Stimulated activated CD4-positive, alpha-beta T cell treated with anti-CD3 and anti-CD28 coated beads, TNF-alpha, amount 100 ng/mL, for 1 hour (primary cell): ENCODE measurements at regions not wholly inside any gene's neighbourhood (a gene's known extent, or its start where the extent isn't known, plus 50 kb on each side); places are given as distances from the start of the nearest gene placed in this dataset.

ENCODE experiments used
- DNase-seq, 3 donors: peaks; one replicate each; pipeline ENCODE4 v3.0.0-alpha.2; 2020; ENCODE audit warnings: low read depth in 3 of 3, low spot score in 1 of 3

DNA sequence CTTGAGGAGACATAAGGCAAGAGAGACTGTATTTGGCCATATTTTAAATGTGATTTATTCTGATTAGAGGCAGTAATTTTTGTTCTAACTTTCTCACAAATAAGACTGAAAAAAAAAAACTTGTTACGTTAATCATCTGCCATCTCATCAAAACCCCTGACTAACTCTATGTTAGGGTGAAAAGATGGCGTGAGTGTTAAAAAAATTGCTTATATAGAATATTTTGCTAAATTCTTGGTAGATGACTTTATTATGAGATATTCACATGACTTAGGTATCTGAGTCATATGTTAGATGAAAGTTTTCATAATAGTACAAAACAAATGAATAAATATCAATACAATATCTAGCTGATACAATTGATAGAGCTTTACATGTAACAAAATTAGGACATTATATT lies 1508.7 kb upstream of the TMEFF2 start:
- DNase-seq: no peak

- DNase-seq: no peak
Measured at GRCh38 chr2:193701484-193701883, 1506.8 kb upstream of the TMEFF2 start.

- DNase-seq: no peak
Measured at GRCh38 chr2:193695367-193695766, 1500.6 kb upstream of the TMEFF2 start.

DNA sequence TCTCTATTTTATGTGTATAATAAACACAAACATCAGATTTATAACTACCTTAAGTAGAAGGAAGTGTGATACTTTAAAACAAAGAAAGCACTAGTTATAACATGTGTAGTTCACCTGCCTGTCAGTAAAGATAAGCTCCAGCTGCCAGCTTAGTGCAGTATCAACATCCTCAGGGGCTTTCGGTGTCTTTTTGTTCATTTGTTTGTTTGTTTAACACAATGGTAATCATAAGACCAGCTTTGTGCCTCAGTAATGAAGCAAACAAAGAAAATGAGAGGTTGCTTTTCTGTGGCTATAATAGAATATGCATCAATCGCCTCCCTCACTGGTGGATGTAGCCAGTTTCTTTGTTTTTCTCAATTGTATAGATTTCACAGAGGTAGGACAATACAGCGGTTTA lies 1499.0 kb upstream of the TMEFF2 start:
- DNase-seq: no peak

DNA sequence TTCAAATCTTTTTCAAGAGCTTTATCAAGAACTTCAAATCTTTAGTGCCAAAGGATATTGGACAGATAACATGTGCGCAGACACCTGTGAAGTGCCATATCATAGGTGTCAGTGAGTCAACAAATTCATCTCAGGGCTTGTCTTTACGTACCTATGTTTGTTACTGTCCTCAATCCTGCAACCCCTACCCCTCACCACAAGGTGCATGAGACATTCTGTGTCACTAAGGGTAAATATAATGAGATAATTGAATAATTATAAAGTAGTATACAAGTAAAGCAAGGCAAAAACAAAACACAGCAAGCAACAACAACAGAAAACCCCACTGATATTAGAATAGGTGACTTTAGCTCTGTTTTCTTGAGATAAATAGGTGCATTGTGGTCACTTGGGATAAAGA lies 1495.8 kb upstream of the TMEFF2 start:
- no peak for DNase-seq

DNA sequence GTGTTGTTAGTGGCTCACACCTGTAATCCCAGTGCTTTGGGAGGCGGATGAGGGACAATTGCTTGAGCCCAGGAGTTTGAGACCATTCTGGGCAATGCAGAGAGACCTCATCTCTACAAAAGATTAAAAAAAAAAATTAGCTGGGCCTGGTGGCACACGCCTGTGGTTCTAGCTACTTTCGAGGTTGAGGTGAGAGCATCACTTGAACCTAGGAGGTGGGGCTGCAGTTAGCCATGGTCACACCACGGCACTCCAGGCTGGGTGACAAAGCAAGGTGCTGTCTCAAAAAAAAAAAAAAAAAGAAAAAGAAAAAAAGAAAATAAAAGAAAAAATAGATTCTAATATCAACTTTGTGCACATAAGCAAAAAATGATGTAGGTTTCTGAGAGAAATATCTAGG lies 1492.5 kb upstream of the TMEFF2 start:
- DNase-seq: no peak

DNA sequence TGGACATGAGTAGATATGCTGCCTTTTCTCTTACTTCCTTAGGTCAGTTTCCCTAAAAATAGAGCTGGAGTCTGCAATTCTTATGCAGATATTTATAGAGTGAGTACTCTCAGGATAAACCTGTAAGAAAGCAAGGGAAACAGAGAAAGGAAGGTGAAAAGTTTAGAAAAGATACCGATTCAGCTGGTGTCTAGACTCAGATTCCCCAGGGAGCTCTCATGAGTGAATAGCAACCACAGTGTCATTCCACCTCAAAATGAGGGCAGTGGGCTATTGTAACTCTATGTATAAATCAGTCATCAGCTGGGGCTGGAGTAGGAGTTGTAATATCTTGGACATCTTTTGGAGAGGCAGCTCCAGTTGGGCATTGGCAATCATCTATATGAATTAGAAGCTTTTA lies 1485.1 kb upstream of the TMEFF2 start:
- DNase-seq: no peak

DNA sequence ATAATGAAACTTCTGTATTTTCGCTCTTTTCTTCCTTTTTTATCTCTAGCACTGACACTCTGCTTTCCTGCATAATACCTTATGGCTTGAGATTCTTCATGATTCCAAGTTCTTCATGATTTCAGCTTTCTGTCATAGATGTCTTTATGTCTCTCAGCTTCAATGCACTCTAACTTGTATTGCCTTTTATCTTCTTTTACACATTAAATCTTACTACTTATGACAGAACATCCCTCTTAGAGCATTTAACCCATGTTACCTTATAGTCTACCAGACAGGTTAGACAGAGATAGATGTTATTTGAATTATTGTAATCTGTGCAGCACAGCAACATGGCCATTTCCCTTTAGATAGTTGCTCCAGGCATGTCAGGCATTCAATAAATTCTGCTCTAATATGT lies 1475.7 kb upstream of the TMEFF2 start:
- no peak for DNase-seq

DNA sequence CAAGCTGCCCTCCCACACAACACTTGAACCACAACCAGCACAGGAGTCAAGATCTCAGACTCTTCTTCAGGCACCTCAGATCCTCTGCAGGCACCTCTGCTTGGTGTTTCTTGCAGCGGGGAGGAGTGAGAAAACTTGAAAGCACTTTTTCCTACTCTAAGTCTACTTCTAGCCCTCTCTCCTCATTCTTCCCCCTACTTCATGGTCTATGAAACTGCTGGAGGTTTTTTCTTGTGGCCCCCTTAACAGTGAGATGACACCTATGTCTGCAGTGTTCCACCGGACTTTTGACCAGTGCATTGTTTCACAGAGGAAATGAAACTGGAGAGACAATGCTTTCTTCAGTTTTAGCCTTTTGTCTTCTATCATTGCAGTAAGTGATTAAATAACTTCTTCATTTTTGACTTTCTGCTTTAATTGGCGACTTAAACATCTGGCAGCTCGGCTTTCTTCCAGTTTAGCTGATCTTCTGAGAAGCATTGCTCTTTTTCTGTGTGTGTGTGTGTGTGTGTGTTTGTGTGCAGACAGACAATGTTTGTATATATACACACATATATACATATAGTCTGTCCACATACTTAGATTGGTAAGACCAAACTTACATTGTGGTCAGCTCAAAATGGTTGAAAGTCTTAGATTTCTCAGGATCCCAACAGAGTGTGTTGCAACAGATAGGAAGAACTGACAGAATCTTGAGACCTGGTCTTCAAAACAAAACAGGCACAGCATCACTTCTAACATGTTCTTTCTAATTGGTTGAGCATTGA lies 1474.0 kb upstream of the TMEFF2 start:
- no peak for DNase-seq

- no peak for DNase-seq
Measured at GRCh38 chr2:193627927-193628272, 1433.2 kb upstream of the TMEFF2 start.

- no peak for DNase-seq
Measured at GRCh38 chr2:193627187-193627926, 1432.6 kb upstream of the TMEFF2 start.

DNA sequence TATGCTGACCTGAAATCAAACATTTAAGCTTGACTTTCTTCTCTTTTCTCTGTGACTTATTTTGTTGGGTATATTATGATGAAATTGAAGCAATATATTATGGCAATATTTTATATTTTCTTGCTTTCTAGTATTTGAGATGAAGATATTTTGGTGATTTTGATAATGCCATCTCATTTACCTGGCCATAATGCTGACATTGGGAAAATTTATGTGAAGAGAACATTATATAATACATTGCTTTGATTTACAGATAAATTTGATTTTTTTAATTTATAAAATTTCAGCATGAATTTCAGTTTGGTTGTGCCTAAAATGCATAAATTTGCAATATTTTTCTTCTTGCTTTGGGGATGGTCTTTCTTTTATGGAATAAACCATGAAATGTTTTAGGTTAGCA lies 1413.7 kb upstream of the TMEFF2 start:
- DNase-seq: no peak

DNA sequence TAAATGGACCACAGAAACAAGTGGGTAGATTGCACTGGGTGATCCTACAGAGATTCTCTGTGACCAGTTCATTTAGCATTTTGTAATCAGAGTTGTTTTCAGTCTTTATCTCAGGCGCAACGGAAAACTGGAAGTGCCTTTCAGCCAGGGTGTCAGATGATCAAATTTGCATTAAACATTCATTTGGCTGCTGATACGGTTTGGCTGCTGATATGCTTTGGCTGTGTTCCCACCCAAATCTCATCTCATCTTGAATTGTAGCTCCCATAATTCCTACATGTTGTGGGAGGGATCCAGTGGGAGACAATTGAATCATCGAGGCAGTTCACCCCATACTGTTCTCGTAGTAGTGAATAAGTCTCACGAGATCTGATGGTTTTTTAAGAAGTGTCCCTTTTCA lies 1396.1 kb upstream of the TMEFF2 start:
- DNase-seq: no peak

DNA sequence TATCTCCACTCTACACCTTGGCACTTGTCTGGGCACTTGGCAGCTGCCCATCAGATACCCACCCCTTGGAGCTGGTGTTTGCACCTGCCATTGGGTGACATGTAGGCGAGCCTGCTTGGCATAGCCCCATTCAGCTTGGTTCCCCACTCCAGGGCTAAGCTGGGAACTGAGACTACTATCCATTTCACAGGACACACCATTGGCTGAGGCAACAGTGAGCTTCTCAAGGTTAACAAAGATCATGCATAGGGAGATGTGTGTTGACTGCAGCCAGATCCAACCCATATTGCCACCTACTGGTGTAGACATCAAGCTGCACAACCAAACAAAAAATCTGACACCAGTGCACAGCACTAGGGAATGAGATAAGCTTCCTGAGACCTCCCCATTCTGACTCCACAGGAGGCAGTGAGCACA lies 1389.8 kb upstream of the TMEFF2 start:
- DNase-seq: no peak

GRCh38 chr2:193583638-193584400 lies 1389.1 kb upstream of the TMEFF2 start:
- DNase-seq: no peak

DNA sequence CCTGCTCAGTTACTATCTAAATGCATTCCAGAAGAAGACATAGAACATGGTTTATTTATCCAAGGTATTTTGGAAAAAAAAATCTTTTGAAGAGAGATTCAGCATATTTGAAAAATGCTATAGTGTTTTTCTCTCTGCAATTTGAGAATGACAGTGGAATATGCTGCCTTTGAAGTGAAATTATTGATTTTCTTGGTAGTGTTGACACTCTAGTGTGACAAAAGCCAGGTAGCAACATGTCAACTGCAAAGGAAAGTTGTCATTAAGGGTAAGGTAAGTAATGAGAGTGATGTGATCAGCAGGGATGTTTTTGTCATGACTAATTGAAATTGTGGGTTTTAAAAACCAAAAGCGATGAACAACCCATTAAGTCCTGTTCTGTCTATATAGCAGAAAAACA lies 1387.1 kb upstream of the TMEFF2 start:
- no peak for DNase-seq

DNA sequence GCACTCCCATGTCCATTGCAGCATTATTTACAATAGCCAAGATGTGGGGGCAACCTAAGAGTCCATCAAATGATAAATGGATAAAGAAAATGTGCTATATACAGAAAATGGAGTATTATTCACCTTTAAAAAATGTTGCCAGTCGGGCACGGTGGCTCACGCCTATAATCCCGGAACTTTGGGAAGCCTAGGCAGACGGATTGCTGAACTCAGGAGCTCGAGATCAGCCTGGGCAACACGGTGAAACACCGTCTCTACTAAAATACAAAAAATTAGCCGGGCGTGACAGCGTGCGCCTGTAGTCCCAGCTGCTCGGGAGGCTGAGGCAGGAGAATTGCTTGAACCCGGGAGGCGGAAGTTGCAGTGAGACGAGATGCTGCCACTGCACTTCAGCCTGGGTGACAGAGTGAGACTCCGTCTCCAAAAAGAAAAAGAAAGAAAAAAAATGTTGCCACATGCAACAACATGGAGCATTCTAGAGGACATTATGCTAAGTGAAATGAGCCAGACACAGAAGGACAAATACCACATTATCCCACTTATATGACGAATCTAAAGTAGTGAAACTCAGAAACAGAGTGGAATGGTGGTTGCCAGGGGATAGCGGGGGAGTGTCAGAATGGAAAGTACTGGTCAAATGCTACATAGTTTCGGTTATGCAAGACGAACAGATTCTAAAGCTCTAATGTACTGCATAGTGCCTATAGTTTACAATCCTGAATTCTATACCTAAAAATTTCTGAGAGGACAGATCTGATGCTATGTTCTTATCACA lies 1385.6 kb upstream of the TMEFF2 start:
- no peak for DNase-seq

DNA sequence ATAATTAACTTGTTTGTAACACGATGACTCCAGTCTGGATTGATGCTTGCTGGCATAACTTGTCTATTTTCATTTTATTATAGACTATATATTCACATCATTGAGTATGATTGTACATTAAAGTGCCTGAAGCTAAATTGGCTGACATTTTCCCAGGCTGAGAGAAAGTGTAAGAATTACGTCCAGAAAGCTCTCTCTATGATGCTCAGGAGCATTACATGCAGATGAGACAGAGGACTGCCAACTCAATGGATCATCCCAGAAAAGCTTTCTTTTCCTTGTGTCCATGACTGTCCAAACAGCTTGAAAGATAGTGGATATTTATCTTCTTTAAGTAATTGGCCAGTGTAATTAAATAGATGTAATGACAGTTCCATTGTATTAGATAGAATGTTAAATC lies 1372.2 kb upstream of the TMEFF2 start:
- no peak for DNase-seq

- no peak for DNase-seq
Measured at GRCh38 chr2:193566276-193566675, 1371.5 kb upstream of the TMEFF2 start.

GRCh38 chr2:193562031-193562430 lies 1367.3 kb upstream of the TMEFF2 start:
- no peak for DNase-seq

DNA sequence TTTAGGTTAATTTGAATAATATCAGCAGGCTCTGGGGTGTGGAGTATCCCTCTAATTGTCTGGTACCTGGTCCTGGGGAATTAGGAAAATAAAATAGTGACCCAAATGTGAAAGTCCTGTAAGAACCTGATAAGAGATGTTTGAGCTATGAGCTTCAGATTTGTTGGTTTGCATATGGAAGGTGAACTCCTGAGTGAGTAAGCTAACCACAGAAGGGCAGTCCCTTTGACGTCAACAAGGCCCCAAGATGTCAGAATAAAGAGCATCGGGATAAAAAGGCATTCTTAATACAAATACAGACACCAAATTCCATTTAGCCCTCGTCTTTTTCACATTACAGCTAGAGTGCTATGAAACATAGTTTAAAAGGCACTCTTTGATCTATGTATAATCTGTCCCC lies 1366.3 kb upstream of the TMEFF2 start:
- no peak for DNase-seq
